ENCODE measurements at regions not wholly inside any gene's neighbourhood (a gene's known extent, or its start where the extent isn't known, plus 50 kb on each side); places are given as distances from the start of the nearest gene placed in this dataset.

DNA sequence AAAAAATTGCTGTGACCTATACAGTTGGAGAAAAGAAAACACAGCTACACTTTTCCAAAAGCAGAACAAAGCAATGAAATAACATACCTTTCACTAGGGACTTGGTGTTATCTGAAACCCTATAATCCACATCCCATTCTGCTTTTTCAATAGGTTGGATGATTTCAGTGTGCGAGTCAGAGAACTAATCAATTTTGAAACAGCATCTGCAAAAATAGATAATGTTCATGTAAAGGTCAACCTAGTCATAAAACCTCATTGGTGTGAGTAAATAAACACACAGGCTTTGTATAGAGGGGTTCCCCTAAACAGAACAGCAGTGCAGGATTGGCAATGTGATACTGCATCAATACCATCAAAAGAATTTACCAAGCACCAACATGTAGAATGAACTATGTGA, 173.0 kb upstream of the G2E3 start:
- TF ChIP-seq EZH2 (IDR thresholded peaks at IDR 0.05; ENCODE audit: insufficient read depth, poor library complexity, severe bottlenecking): no peak
- TF ChIP-seq EZH2phosphoT487 (IDR thresholded peaks at IDR 0.05; ENCODE audit: insufficient read depth, low read depth): no peak

All from GM23248 (cell line).